Thoracic aorta (tissue), 2 donors: ENCODE measurements at regions not wholly inside any gene's neighbourhood (a gene's known extent, or its start where the extent isn't known, plus 50 kb on each side); places are given as distances from the start of the nearest gene placed in this dataset.

Source experiments
- ATAC-seq: fragments of 150-250 bp; one replicate; pipeline ENCODE4 v1.8.0; 2017; ENCODE audit warnings: low read depth; ENCODE audit not compliant: insufficient number of reproducible peaks, low FRiP score
- DNase-seq: peaks from one replicate; pipeline ENCODE4 v3.0.0-alpha.2; 2020; ENCODE audit warnings: low spot score
- H3K27ac ChIP-seq, 2 donors: fragments of 200-600 bp; sonication (generic); 1 replicate in 1 of 2; 2 replicates in 1 of 2; pipeline ENCODE4 v1.5.1; 2016; ENCODE audit warnings: mild to moderate bottlenecking in 2 of 2, moderate library complexity in 2 of 2
- H3K27me3 ChIP-seq: fragments of 200-600 bp; sonication (generic); replicated peaks from 2 replicates; pipeline ENCODE4 v1.6.0; 2016; ENCODE audit warnings: mild to moderate bottlenecking; ENCODE audit not compliant: insufficient read depth
- H3K36me3 ChIP-seq: fragments of 200-600 bp; sonication (generic); one replicate; pipeline ENCODE4 v1.5.1; 2016
- H3K4me1 ChIP-seq, 2 donors: fragments of 200-600 bp; sonication (generic); 1 replicate in 1 of 2; 2 replicates in 1 of 2; pipeline versions ENCODE4 v1.5.1 to v1.6.0; 2016; ENCODE audit warnings: low read depth in 2 of 2, mild to moderate bottlenecking in 1 of 2; ENCODE audit not compliant: control insufficient read depth in 1 of 2
- H3K4me3 ChIP-seq: fragments of 200-600 bp; sonication (generic); 2 replicates; pipeline ENCODE4 v1.5.1; 2016; ENCODE audit warnings: mild to moderate bottlenecking
- H3K9me3 ChIP-seq: fragments of 200-600 bp; sonication (generic); 2 replicates; pipeline ENCODE4 v1.5.1; 2016
- TF ChIP-seq, protein P1 (sequence below): fragments of 200-600 bp; sonication (generic); IDR thresholded peaks from one replicate; pipeline ENCODE4 v1.5.1; 2019; ENCODE audit warnings: antibody characterized with exemption

DNA sequence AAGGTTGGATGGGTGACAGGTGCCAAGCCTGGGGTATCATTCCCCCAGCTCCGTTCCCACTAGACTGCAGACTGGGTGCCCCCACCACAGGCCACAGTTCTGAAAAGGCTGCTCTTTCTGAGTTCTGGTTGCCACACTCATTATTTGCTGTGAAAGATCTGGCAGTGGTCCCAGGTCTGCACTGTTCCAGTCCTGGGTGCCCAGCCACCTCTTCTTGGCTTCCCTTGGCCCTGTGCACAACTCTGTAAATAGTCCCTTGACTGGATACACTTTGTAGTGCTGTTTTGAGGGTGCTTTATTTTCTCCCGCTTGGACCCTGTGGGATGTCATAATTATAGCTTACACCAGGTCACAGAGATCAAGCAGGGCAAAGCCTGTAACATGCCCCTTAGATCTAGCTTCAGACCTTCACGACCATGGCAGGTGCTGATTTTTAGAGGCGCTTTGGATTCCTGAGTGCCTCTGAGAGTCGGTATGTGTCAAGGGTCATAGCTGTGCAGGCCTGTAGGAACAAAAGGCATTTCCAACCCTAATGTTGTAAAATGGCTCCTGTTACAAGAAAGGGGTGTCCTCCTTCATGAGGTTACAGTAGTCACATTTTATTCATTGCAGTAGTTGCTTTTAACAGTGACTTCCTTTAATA, 344.9 kb downstream of the ICE1 start:
- H3K27me3 ChIP-seq, result no peaks in the 10 kb centered on the region
- no peak overlapping the region for H3K27ac ChIP-seq
- H3K4me1 ChIP-seq, result peaks cover 0 to 4% of the 10 kb centered on the region in 2 donors
- no peak overlapping the region for H3K4me3 ChIP-seq
- TF ChIP-seq, protein P1, sequence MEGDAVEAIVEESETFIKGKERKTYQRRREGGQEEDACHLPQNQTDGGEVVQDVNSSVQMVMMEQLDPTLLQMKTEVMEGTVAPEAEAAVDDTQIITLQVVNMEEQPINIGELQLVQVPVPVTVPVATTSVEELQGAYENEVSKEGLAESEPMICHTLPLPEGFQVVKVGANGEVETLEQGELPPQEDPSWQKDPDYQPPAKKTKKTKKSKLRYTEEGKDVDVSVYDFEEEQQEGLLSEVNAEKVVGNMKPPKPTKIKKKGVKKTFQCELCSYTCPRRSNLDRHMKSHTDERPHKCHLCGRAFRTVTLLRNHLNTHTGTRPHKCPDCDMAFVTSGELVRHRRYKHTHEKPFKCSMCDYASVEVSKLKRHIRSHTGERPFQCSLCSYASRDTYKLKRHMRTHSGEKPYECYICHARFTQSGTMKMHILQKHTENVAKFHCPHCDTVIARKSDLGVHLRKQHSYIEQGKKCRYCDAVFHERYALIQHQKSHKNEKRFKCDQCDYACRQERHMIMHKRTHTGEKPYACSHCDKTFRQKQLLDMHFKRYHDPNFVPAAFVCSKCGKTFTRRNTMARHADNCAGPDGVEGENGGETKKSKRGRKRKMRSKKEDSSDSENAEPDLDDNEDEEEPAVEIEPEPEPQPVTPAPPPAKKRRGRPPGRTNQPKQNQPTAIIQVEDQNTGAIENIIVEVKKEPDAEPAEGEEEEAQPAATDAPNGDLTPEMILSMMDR, result no peak
- H3K9me3 ChIP-seq, result no peaks in the 10 kb centered on the region
- ATAC-seq, result no peak
- no peak for DNase-seq
- no peaks in the 10 kb centered on the region for H3K36me3 ChIP-seq

DNA sequence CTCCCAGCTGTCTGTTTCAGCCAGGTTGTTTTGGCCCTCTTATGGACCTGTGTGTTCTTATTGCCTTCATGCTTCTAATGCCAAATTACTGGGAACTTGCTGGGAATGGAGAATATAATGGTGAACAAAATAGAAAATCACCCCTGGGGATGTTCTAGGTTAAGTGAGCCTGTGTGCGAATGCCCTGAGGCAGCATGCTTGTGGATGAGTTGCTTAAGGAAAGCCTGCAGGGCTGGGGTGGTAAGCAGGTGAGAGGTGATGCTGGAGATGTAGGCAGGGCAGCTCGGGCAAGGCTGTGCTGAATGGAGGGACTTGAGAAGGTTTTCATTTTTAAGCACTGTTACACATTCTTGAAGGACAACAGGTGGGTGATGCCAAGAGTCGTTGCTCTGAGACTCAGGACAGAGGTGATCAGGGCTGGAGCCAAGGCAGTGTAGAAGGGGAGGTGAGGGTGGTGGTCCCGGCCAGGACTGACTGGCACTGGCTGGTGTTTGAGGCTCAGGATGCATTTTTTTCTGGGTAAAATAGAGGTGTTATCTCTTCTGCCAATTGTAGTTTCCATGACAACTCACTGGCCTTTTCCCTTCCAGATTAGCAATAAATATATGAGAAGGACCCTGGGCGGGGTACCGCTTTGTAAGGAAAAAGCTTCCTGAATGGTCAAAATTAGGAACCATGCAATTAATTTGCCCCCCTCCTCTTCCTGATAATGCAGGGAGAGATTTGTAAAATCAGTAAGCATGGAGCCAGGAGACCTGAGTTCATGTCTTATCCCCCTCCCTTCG, 342.8 kb downstream of the ICE1 start:
- TF ChIP-seq, protein P1, result no peak
- DNase-seq, result no peak
- no peak overlapping the region for H3K27ac ChIP-seq
- no peaks in the 10 kb centered on the region for H3K27me3 ChIP-seq
- peaks cover 0 to 4% of the 10 kb centered on the region in 2 donors for H3K4me1 ChIP-seq
- H3K4me3 ChIP-seq, result no peak overlapping the region
- no peak for ATAC-seq
- no peaks in the 10 kb centered on the region for H3K36me3 ChIP-seq
- H3K9me3 ChIP-seq, result no peaks in the 10 kb centered on the region

DNA sequence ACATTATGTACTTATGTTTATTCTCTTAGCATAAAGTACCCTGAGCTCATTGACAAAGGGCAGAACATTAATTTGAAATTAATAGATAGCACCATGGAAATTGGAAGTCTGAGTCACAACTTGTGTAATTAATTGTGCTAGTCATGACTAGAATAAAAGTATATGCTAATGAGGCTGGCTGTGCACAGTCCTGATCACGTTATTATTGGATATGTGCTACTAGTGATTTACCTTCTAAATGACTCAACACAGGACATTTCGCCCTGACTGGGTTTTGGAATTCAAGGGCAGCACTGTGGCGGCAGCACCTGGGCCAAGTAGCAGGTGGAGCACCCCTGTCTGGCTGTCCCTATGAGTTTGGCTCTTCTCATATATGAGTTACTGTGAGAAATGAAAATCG, 341.8 kb downstream of the ICE1 start:
- Histone ChIP-seq H3K4me3 (no peak overlapping the region), H3K27ac (no peak overlapping the region), H3K4me1 (peaks cover 0 to 4% of the 10 kb centered on the region in 2 donors), H3K36me3 (no peaks in the 10 kb centered on the region), H3K9me3 (no peaks in the 10 kb centered on the region), H3K27me3 (no peaks in the 10 kb centered on the region)
- no peak for DNase-seq
- ATAC-seq, result no peak
- TF ChIP-seq, protein P1, result no peak

DNA sequence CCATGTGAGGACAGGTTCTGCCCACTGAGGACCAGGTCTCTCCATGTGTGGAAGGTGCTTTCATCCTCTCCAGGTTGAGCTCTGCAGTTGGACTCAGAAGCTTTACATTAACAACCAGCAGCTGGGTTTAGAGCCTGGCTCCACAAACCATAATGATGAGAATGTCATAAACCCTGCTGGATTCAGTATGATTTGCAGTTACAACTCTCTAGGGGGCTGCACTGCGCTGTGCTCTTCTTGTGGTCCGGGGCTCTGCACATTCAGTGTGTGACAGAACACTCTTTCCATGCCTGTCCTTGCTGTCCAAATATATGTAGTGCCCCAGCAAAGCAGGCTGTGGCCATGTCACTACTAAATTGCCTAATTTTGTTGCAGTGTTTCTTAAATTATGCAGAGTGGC, 334.3 kb downstream of the ICE1 start:
- no peak overlapping the region for H3K4me3 ChIP-seq
- H3K9me3 ChIP-seq, result no peaks in the 10 kb centered on the region
- H3K36me3 ChIP-seq, result no peaks in the 10 kb centered on the region
- ATAC-seq, result no peak
- TF ChIP-seq, protein P1, result no peak
- H3K27me3 ChIP-seq, result no peaks in the 10 kb centered on the region
- no peak overlapping the region for H3K27ac ChIP-seq
- H3K4me1 ChIP-seq, result no peaks in the 10 kb centered on the region
- no peak for DNase-seq

DNA sequence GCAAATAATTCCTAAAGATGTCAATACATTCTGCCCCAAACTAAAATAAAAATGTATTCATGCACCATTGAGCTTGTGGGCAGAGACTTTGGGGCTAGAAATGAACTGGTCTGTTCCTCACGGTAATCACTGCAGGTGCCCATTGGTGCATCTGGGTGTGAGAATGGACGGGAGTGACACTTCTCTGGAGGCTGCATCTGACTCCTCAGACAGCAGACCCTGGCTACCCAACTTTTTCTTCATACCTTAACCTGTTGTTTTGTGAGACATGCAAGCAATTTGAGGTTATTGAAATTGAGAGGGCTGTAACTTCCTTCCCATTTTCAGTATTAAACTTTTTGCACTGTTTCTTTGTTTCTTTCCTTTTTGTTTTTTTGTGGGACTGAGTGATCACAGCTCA, 333.4 kb downstream of the ICE1 start:
- no peak for ATAC-seq
- TF ChIP-seq, protein P1, result no peak
- no peak overlapping the region for H3K27ac ChIP-seq

More for the DNA sequence above, 333.4 kb downstream of the ICE1 start:
- DNase-seq, result no peak
- Histone ChIP-seq H3K9me3 (no peaks in the 10 kb centered on the region), H3K27me3 (no peaks in the 10 kb centered on the region), H3K36me3 (no peaks in the 10 kb centered on the region), H3K4me1 (no peaks in the 10 kb centered on the region), H3K4me3 (no peak overlapping the region)
